Activated naive CD4-positive, alpha-beta T cell treated with anti-CD3 and anti-CD28 coated beads, Interleukin-2, amount 50 U/mL, for 72 hours (primary cell): ENCODE measurements at regions not wholly inside any gene's neighbourhood (a gene's known extent, or its start where the extent isn't known, plus 50 kb on each side); places are given as distances from the start of the nearest gene placed in this dataset.

Experiments used
- ATAC-seq, 2 donors: fragments of 150-1000 bp; cut with Tn5 transposase; 2 replicates each; pipeline ENCODE4 v1.10.0; 2021; ENCODE audit warnings: mild to moderate bottlenecking in 2 of 2, moderate library complexity in 2 of 2
- DNase-seq, 2 donors: peaks; one replicate each; pipeline ENCODE4 v3.0.0; 2021 to 2022; ENCODE audit warnings: low spot score in 2 of 2
- H3K27ac Mint-ChIP-seq, 2 donors: one replicate each; pipeline ENCODE4 v1.8.0; 2022; ENCODE audit warnings: mild to moderate bottlenecking in 2 of 2, mixed read lengths in 2 of 2
- H3K36me3 Mint-ChIP-seq, 2 donors: one replicate each; pipeline ENCODE4 v1.8.0; 2022; ENCODE audit warnings: mixed read lengths in 2 of 2
- H3K9me3 Mint-ChIP-seq, 2 donors: one replicate each; pipeline ENCODE4 v1.8.0; 2022; ENCODE audit warnings: mixed read lengths in 2 of 2

DNA sequence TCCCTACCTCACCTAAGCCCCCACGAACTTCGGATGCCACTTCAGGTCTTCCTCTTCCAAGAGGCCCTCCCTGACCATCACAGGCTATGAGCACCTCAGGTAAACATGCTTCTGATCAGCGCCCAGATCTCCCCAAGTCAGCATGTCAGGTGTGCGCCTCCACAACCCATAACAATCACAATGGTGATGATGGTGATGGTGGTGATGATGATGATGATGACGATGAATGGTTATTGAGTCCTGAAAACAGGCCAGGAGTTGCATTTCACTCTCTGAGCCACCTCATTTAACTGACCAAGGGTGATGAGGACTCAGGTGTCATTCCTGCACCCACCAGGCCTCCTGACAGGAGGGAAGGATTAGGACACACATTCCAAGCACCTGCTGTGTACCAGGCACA, 426.6 kb upstream of the SULF2 start:
- Mint-ChIP-seq H3K9me3 (no peaks in the 10 kb centered on the region), H3K36me3 (no peaks in the 10 kb centered on the region), H3K27ac (no peak overlapping the region)
- no peak for DNase-seq
- ATAC-seq = no peak

DNA sequence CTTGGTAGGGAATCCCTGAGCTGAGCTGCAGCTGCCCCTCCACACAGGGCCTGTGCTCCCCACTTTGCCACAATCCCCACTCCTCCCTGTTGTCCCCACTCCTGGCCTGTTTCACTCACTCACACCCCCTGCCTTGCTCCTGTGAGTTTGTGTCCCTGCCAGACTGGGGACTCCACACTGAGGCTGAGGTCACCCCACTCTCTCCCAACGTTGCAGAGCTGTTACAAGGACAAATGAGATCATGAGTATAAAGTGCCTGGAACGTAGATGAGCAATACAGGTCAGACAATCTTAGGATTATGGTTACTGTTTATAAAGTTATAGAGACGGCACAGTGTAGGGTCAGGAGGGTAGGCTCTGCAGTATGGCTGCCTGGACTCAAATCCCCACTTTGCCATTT, 426.0 kb upstream of the SULF2 start:
- ATAC-seq (no peak), DNase-seq (no peak)
- Mint-ChIP-seq H3K27ac (no peak overlapping the region), H3K9me3 (no peaks in the 10 kb centered on the region), H3K36me3 (no peaks in the 10 kb centered on the region)

DNA sequence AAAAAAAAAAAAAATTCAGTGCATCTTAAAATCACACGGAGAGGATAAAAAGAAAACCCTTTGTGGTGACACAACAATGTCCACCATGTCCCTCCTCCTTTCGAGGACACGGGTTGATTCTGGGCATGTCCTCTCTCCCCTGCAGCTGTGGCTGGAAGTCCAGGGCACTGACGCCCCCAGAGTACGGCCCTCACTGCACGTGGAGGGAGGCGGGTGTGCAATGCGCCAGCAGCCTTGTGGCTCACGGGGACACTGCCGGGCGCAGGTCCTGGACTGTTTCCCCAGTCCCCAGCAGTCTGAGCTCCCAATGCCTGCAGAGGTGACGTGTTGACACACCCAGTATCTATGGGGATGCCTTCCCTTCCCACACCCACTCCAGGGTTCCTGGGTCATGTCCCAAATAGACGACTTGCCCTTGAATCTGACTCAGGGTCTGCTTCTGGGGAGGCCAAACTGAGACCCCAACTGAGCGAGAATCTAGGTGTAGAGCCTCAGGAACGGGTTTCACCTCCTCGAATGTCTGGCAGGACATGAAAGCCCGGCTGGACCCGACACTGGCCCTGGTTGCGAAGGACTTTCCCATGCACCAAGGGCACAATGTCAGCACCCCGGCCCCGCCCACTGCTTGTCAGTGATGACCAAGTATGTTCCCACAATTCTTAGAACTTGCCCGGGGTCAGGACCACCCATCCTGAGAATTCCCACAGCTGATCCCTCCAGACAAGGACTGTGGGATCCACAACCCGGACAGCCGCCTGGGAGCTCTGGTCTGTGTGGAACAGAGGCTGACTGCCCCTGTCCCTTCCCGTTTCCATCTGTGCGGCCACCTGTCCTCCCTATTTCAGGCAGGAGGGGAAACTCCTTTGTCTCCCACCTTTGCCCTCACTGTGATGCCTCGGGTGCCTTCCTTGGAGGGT, 425.1 kb upstream of the SULF2 start:
- ATAC-seq = no peak
- DNase-seq = no peak
- no peaks in the 10 kb centered on the region for H3K36me3 Mint-ChIP-seq
- no peaks in the 10 kb centered on the region for H3K9me3 Mint-ChIP-seq
- H3K27ac Mint-ChIP-seq = no peak overlapping the region

DNA sequence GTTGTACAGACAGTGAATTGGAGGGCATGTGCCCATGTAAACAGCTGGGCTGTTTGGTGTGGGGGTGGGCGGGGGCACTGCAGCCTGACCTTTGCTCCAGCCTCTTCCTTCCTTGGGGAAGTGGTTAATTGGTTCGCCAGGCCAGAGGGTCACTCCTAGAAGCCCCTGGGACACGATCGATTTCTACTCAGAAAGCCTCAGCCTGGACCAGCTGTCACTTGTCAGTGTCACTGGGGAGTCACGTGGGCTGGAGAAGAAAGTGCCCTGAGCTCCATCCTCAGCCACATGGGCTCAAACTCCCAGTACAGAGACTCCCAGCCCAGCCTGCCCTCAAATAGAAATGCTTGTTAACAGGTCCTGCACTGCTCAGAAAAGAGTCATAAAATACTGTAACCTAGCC, 423.8 kb upstream of the SULF2 start:
- DNase-seq = no peak
- Mint-ChIP-seq H3K9me3 (no peaks in the 10 kb centered on the region), H3K27ac (no peak overlapping the region), H3K36me3 (no peaks in the 10 kb centered on the region)
- ATAC-seq = no peak

DNA sequence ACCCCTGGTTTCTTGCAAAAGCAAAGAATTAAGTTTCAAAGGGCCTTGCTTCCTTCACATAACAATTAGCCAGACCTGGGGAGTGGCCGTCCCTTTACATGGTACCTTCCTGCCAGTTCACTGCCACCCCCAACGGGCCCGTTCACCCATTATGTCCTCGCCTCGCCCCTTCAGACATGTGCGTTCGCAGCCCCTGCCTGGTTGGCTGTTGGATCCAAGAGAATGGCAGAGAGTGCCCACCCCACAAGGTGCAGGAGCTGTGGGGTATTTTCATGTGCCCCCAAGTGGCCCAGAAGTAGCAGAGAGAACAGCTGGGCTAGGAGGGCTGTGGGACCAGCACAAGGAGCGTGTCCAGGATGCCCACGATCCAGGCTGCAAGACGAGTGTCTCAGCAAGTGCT, 422.9 kb upstream of the SULF2 start:
- H3K36me3 Mint-ChIP-seq = no peaks in the 10 kb centered on the region
- ATAC-seq (no peak), DNase-seq (no peak)
- H3K9me3 Mint-ChIP-seq = no peaks in the 10 kb centered on the region
- H3K27ac Mint-ChIP-seq = no peak overlapping the region

DNA sequence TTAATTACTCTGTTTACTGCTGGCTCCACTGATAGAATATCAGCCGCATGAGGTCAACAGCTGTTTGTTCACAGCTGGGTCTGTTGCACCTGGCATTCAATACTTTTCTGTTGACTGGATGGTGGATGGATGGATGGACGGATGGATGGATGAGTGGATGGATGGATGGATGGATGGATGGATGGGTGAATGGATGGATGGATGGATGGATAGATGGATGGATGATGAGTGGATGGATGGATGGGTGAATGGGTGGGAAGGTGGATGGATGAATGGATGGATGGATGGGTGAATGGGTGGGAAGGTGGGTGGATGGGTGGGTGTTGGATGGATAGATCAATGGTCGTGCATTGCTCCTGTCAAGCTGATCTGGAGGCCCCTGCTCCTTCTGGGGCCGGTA, 422.2 kb upstream of the SULF2 start:
- H3K27ac Mint-ChIP-seq = no peak overlapping the region
- DNase-seq (no peak), ATAC-seq (no peak)
- no peaks in the 10 kb centered on the region for H3K9me3 Mint-ChIP-seq
- no peaks in the 10 kb centered on the region for H3K36me3 Mint-ChIP-seq

DNA sequence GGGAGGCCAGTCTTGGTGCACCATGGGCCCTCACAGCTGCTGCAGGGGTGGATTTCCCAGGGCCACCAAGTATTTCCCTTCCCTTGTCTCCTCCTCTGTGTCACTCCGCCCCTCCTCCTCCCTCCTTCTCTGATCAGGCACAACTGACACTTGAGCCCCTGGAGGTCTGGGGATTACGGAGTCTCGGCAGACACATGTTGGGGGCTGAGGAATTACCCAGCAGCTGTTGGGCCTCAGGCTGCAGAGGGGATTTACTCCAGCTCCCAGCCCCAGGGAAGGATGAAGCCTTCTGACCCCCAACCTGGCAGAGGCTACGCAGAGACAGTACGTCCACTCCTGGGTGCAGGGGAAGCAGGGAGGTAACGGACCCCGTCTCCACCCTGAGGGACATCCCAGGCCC, 420.5 kb upstream of the SULF2 start:
- ATAC-seq (no peak), DNase-seq (no peak)
- Mint-ChIP-seq H3K36me3 (no peaks in the 10 kb centered on the region), H3K27ac (no peak overlapping the region), H3K9me3 (no peaks in the 10 kb centered on the region)

DNA sequence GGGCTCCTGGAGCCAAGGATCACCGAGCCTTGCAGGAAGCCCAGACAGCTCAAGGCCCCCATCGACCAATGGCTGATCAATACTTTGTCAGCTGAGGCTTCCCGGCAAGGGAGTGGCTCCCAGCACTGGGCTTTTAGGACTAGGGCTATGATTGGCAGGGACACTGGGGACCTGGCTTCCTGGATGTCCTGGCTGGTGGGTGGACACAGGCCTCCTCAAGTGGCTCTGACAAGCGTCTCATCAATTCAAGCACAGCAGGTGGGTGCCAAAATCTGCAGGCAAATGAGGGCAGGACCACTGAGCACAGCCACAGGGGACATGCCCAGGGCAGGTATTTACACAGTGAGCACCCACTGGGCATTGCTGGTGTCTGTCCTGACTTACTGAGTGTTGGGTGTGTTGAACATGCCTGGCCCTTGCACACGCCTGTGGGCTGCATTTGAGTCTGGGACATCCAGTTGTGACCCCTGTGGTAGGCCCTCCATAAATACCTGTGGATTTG, 420.1 kb upstream of the SULF2 start:
- Mint-ChIP-seq H3K9me3 (no peaks in the 10 kb centered on the region), H3K36me3 (no peaks in the 10 kb centered on the region), H3K27ac (no peak overlapping the region)
- ATAC-seq (no peak), DNase-seq (no peak)

DNA sequence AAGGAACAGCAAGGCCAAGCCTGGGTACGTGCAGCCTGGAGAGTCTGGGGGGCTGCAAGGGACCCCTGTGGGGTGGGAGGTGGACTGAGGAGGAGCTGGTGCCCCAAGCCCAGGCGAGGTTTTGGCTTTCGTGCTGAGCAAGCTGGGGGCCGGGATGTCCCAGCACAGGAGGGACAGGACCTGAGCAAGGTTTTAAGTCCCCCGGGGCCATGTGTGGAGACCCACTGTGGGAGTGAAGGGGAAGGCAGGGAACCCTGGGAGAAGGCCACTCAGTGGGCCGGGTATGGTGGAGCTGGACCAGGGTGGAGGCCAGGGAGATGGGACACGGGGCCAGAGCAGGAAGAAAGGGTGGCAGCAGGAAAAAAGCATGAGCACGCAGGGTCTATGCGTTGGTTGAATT, 419.2 kb upstream of the SULF2 start:
- no peak for ATAC-seq
- H3K27ac Mint-ChIP-seq = no peak overlapping the region
- H3K9me3 Mint-ChIP-seq = no peaks in the 10 kb centered on the region
- DNase-seq = no peak
- H3K36me3 Mint-ChIP-seq = no peaks in the 10 kb centered on the region

DNA sequence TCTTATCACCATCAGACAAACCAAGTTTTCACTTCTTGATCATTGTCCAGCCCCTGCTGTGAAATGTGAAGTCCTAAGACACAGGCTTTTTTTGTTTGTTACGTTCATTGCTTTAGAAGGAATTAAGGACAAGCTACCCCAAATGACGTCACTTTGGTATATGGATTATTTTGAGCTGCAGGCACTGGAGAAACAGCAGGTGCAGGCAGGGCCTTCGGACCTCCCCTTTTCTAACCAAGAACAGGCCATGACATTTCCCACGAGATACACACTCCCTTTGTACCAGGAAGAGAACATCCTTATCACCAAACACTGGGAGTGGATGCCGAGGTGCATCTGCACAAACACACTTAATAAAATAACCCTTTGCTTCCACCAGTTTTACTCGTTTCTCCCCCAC, 418.0 kb upstream of the SULF2 start:
- DNase-seq (no peak), ATAC-seq (no peak)
- no peaks in the 10 kb centered on the region for H3K36me3 Mint-ChIP-seq
- no peaks in the 10 kb centered on the region for H3K9me3 Mint-ChIP-seq
- no peak overlapping the region for H3K27ac Mint-ChIP-seq

DNA sequence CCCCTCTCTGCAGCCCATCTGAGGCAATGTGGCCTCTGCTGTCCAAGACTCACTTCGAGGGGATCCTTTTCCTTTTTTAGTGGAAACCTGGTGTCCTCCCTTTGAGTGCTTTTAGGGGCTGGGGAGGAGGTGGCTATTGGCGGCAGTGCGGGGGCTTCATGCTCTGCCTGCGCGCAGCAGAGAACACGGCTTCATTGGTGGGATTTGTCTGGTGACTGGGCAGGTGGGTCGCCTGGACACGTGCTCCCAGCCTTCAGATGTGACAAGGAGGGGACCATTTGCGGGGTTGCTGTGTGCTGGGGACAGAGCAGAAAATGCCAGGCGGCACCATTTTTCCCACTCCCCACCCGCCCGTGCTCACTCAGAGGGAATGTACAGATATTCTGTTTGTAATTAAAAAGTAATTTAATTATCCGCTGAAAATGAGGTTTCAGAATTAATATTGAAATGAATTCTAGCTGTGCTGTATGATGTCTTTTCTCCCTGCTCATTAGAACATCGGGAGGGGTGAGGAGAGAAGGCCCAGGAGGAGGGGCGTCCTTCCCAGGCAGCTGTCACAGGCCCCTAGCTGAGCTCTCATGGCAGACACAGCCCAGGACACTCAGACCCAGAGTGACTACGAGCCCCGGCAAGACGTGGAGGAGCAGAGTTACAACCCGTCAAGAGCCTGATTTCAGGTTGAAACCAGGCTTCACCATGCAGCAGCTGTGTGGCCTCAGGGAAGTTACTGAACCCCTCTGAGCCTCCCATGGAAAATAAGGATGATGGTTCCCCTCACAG, 417.2 kb upstream of the SULF2 start:
- no peak overlapping the region for H3K27ac Mint-ChIP-seq
- H3K9me3 Mint-ChIP-seq = no peaks in the 10 kb centered on the region

DNA sequence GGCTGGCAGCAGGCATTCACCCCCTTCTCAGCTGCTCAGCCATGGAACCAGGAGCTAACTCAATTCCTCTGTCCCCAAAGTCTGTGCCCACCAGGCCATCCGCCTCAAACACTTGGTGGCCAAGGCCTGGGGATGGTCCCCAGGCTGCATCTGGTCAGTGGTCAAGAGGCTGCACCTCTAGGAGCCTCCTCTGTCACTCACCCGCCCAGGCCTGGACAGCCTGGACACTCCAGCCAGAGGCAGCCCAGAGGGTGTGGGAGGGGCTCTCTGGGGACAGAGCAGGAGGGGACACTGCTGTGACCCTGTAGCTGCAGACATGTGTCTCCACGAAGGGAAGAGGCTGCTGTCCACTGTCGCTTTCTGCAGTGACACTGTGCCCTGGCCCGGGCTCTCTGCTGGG, 416.6 kb upstream of the SULF2 start:
- Mint-ChIP-seq H3K27ac (no peak overlapping the region), H3K36me3 (no peaks in the 10 kb centered on the region), H3K9me3 (no peaks in the 10 kb centered on the region)
- ATAC-seq = no peak
- no peak for DNase-seq

More for the DNA sequence above, 417.2 kb upstream of the SULF2 start:
- no peaks in the 10 kb centered on the region for H3K36me3 Mint-ChIP-seq
- no peak for ATAC-seq
- no peak for DNase-seq

DNA sequence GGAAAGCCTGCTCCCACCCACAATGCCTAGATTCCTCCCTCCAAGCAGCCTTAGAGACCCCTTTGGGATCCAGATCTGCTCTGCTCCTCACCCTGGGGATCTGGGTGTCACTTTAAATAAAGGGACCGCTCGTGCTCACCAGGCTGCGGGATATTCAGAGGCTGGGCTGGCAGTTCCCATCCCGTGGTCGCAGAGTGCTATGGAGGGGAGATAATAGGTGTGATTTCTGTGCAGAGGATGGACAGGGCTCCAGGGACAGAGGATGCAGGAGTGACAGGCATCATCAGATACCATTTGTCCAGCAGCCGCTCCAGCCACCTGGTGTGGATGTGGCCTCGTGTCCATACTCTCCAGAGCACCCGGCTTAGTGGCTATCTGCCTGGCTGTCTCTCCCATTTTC, 415.9 kb upstream of the SULF2 start:
- Mint-ChIP-seq H3K36me3 (no peaks in the 10 kb centered on the region), H3K27ac (no peak overlapping the region), H3K9me3 (no peaks in the 10 kb centered on the region)
- DNase-seq (no peak), ATAC-seq (no peak)

DNA sequence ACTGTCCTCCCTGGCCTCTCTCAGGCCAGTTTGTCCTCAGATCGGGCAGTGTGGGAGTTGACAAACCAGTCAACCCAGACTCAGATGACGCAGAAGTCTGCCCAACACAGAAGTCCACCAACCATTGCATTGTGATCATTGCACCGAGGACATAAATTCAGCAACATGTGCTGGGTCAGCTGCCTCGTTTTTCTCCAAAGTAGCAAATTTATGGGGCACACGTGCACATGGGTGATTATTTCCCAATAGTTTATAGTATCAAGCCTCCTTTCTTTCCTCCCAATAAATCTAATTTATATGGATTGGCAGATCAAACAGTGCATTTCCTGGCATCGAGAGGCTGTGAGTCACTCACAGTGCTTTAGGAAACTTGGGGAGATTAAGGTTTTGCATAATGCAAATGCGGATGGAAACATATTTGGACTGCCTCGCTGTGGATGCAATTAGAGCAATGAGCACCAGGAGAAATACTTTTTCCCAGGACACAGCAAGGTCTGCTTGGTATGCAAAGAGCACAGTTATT, 413.7 kb upstream of the SULF2 start:
- no peak for ATAC-seq
- Mint-ChIP-seq H3K27ac (no peak overlapping the region), H3K9me3 (no peaks in the 10 kb centered on the region), H3K36me3 (no peaks in the 10 kb centered on the region)
- DNase-seq = no peak

DNA sequence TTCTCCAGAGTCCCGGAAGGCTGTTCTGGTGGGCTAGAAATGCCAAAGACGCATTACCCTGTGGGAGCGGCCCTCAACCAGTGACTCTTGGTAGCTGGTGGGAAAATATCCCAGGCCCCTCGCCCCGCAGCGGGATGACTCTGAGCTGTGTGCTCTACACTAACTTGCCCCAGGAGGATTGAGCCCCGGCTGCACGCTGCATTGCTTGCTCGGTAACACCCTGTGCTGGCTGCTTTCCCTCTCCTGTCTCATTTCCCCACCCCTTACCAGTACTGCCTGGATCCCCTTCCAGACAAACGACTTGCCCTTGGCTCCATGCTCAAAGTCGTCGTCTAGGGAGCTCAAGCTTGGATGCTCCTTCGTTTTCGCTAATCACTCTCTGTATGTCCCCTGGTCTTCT, 411.8 kb upstream of the SULF2 start:
- Mint-ChIP-seq H3K27ac (no peak overlapping the region), H3K36me3 (no peaks in the 10 kb centered on the region), H3K9me3 (no peaks in the 10 kb centered on the region)
- ATAC-seq = no peak
- DNase-seq = no peak

DNA sequence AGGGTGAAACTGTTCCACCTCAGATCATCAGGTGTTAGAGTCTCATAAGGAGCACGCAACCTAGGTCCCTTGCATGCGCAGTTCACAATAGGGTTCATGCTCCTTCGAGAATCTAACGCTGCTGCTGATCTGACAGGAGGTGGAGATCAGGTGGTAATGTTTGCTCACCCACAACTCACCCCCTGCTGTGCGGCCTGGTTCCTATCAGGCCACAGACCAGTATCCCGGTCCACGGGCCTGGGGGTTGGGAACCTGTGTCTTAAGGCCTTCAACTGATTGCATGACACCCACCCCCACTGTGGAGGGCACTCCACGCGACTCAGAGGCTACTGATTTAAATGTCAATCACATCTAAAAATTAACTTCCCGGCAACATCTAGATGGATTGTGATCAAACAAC, 411.2 kb upstream of the SULF2 start:
- Mint-ChIP-seq H3K9me3 (no peaks in the 10 kb centered on the region), H3K36me3 (no peaks in the 10 kb centered on the region), H3K27ac (no peak overlapping the region)
- ATAC-seq (no peak), DNase-seq (no peak)

DNA sequence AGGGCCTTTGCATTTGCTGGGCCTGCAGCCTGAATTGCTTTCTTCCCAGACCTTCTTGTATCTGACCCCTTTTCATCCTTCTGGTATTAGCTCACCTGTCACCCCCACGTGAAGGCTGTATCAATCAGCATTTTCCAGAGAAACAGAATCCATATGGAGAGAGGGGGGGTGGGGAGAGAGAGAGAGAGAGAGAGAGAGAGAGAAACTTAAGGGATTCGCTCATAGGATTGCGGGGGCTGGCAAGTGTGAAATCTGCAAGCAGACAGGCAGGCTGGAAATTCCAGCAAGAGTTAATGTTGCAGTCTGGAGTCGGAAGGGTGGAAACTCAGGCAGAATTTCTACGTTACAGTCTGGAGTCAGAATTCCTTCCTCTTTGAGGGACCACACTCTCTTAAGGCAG, 410.7 kb upstream of the SULF2 start:
- ATAC-seq (no peak), DNase-seq (no peak)
- H3K36me3 Mint-ChIP-seq = no peaks in the 10 kb centered on the region
- H3K27ac Mint-ChIP-seq = no peak overlapping the region
- H3K9me3 Mint-ChIP-seq = no peaks in the 10 kb centered on the region
